OCI-LY3 (cell line): ENCODE measurements at regions not wholly inside any gene's neighbourhood (a gene's known extent, or its start where the extent isn't known, plus 50 kb on each side); places are given as distances from the start of the nearest gene placed in this dataset.

Experiments
- H2AFZ ChIP-seq: fragments of 200-600, 300-600 bp; shearing (Covaris generic); 2 replicates; pipeline ENCODE4 v1.6.0; 2014; ENCODE audit warnings: antibody characterized with exemption, low read depth, low read length
- H3K27ac ChIP-seq: fragments of 200-600, 300-600 bp; sonication (generic); 2 replicates; pipeline ENCODE4 v1.5.1; 2014; ENCODE audit warnings: mild to moderate bottlenecking, low read length, moderate library complexity, mixed read lengths
- H3K27me3 ChIP-seq: fragments of 200-600, 300-600 bp; sonication (generic); 2 replicates; pipeline ENCODE4 v1.6.1; 2014; ENCODE audit warnings: low read depth, low read length, mixed read lengths
- H3K36me3 ChIP-seq: fragments of 200-600, 300-600 bp; sonication (generic); replicated peaks from 2 replicates; pipeline ENCODE3; 2014; ENCODE audit warnings: low read depth, low read length, mixed read lengths
- H3K4me1 ChIP-seq: fragments of 300-600, 200-600 bp; sonication (generic); 2 replicates; pipeline ENCODE4 v1.6.1; 2014; ENCODE audit warnings: low read length, mixed read lengths
- H3K4me2 ChIP-seq: fragments of 200-600, 300-600 bp; sonication (generic); 2 replicates; pipeline ENCODE4 v1.6.1; 2014; ENCODE audit warnings: low read length, mixed read lengths
- H3K4me3 ChIP-seq: fragments of 300-600, 200-600 bp; sonication (generic); 2 replicates; pipeline ENCODE4 v1.5.1; 2014; ENCODE audit warnings: antibody characterized with exemption, mild to moderate bottlenecking, low read length, moderate library complexity
- H3K79me2 ChIP-seq: fragments of 300-600, 200-600 bp; shearing (Covaris generic); 2 replicates; pipeline ENCODE4 v1.6.1; 2014; ENCODE audit warnings: mild to moderate bottlenecking, low read length, mixed read lengths
- H3K9ac ChIP-seq: fragments of 300-600, 200-600 bp; shearing (Covaris generic); 2 replicates; pipeline ENCODE4 v1.6.0; 2014; ENCODE audit warnings: mild to moderate bottlenecking, low read length, moderate library complexity
- H3K9me3 ChIP-seq: fragments of 200-600, 300-600 bp; shearing (Covaris generic); 2 replicates; pipeline ENCODE4 v1.6.1; 2014; ENCODE audit warnings: low read length, mixed read lengths; ENCODE audit not compliant: insufficient read depth
- H4K20me1 ChIP-seq: fragments of 200-600, 300-600 bp; sonication (generic); 2 replicates; pipeline ENCODE4 v1.6.1; 2016; ENCODE audit warnings: low read length, mixed read lengths; ENCODE audit not compliant: insufficient read depth
- CTCF ChIP-seq: fragments of 200-600, 300-600 bp; sonication (generic); IDR thresholded peaks from 2 replicates; pipeline ENCODE4 v1.5.1; 2014; ENCODE audit warnings: antibody characterized with exemption, low read length, low read depth
- EZH2phosphoT487 ChIP-seq: fragments of 200-600 bp; shearing (Covaris generic); IDR thresholded peaks from 2 replicates; pipeline ENCODE4 v1.6.1; 2018; ENCODE audit warnings: antibody characterized with exemption, mixed run types, low read depth

- peaks cover 60% of the 10 kb centered on the region for H3K4me1 ChIP-seq
- peak overlapping the region; percentile 52 for H3K4me2 ChIP-seq
- peak overlapping the region; percentile 25; the same call in 1 of the 2 replicates for H3K4me3 ChIP-seq
- H4K20me1 ChIP-seq: no peaks in the 10 kb centered on the region
- TF ChIP-seq EZH2phosphoT487 (no peak), CTCF (no peak)
- no peak overlapping the region for H3K27ac ChIP-seq
- H3K79me2 ChIP-seq: no peaks in the 10 kb centered on the region
- no peaks in the 10 kb centered on the region for H3K27me3 ChIP-seq
- H3K36me3 ChIP-seq: no peaks in the 10 kb centered on the region
- no peak overlapping the region for H3K9ac ChIP-seq
- H3K9me3 ChIP-seq: no peaks in the 10 kb centered on the region
- H2AFZ ChIP-seq: no peak overlapping the region
Measured at GRCh38 chr10:3478632-3479240, 306.2 kb upstream of the PITRM1 start.

DNA sequence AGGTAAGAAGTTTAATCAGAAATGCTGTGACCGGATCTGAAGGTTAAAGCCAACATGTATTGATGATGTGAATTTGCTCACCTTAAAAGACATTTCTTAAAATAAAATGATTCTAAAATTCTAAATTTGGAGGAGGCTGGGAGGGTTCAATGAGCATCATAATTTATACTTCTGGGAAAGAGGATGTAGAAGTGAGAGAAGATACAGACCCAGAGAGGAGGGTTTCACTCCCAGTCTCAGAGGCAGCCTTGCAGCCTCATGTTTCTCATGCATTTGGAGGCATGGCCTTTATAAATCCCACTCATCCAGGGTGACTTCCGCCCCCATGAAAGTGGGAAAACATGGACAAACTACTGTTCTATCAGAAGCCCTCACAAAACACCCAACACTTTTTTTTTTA, 305.6 kb upstream of the PITRM1 start:
- Histone ChIP-seq H3K9me3 (no peaks in the 10 kb centered on the region), H3K27ac (peak overlapping the region; percentile 46), H3K27me3 (no peaks in the 10 kb centered on the region), H4K20me1 (no peaks in the 10 kb centered on the region), H3K9ac (0 out of 2 replicates have a peak overlapping the region, but pooled peaks have one; percentile 25), H2AFZ (no peak overlapping the region), H3K4me3 (peak overlapping the region; percentile 45; the same call in 1 of the 2 replicates), H3K4me1 (peaks cover 60% of the 10 kb centered on the region), H3K36me3 (no peaks in the 10 kb centered on the region), H3K79me2 (no peaks in the 10 kb centered on the region), H3K4me2 (peak overlapping the region; percentile 52)
- TF ChIP-seq CTCF: no peak
- TF ChIP-seq EZH2phosphoT487: no peak

DNA sequence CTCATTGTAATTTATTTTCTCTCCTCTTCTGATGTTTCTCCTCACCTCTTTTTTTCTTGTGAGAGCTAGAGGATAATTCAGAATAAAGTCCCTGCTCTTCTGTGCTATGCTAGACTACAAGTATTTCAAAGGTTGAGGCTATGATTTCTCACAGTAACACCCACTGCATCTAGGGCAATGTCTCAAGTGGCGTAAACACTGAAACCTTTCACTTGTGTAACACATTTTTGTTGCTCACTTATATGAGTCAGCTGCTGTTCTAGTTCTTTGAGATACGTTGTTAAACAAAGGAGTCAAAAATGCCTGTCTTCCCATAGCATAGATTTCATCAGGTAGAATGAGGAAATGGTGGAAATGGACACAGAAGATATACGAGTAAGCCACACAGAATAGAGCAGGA, 305.1 kb upstream of the PITRM1 start:
- Histone ChIP-seq H2AFZ (no peak overlapping the region), H3K36me3 (no peaks in the 10 kb centered on the region), H3K4me1 (peaks cover 63% of the 10 kb centered on the region), H4K20me1 (no peaks in the 10 kb centered on the region), H3K4me2 (peak overlapping the region; percentile 52), H3K9ac (0 out of 2 replicates have a peak overlapping the region, but pooled peaks have one; percentile 25), H3K27me3 (no peaks in the 10 kb centered on the region), H3K27ac (peak overlapping the region; percentile 46), H3K79me2 (no peaks in the 10 kb centered on the region), H3K4me3 (peak overlapping the region; percentile 45; the same call in 1 of the 2 replicates), H3K9me3 (no peaks in the 10 kb centered on the region)
- no peak for TF ChIP-seq EZH2phosphoT487
- no peak for TF ChIP-seq CTCF

DNA sequence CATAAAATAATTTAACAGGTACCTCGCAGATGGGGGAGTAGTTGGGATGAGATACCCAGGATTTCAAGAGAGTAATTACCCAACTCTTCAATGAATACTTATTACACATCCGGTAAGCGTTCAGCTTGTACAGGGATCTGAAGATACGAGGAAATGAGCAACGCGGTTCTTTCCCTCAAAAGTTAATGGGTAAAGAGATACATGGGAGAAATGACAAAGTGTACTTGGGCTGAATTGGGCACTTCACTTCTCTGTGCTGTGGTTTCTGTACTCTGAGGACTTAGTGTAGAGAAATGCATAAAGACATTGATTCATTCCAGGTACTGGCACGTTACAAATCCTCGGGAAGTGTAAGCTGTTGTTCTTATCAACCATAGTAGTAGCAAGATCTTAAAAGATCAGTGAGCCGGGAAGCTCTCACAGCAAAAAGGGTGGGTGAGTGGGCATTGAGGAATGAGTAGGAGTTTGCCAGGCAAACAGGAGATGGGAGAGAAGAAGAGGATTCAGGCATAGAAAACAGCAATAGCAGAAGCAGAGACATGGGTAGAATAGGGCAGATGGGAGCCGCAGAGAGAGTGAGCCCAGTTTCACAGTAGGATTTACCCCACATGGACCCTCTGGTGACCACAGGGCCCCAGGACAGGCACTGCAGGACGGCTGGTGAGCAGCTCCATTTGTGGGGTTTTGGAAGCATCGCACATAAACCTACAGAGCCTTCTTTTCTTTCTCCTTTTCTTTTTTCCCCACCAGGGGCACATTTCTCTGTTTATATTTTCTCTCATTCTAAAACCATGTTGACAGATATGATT, 304.3 kb upstream of the PITRM1 start:
- Histone ChIP-seq H3K27me3 (no peaks in the 10 kb centered on the region), H3K4me1 (peaks cover 61% of the 10 kb centered on the region), H3K9ac (no peak overlapping the region), H4K20me1 (no peaks in the 10 kb centered on the region), H3K4me3 (no peak overlapping the region), H2AFZ (no peak overlapping the region), H3K79me2 (no peaks in the 10 kb centered on the region), H3K36me3 (no peaks in the 10 kb centered on the region), H3K4me2 (peak overlapping the region; percentile 44), H3K27ac (no peak overlapping the region), H3K9me3 (no peaks in the 10 kb centered on the region)
- TF ChIP-seq EZH2phosphoT487: no peak
- no peak for TF ChIP-seq CTCF
